Neural cell (in vitro differentiated cells): ENCODE measurements at regions not wholly inside any gene's neighbourhood (a gene's known extent, or its start where the extent isn't known, plus 50 kb on each side); places are given as distances from the start of the nearest gene placed in this dataset.
"Not testable (repeated sequence)": the region's sequence is repeated elsewhere in the genome, so short reads cannot be mapped to it uniquely, and the experiment has no call there.

Source experiments
- CTCF ChIP-seq: fragments of 450-650 bp; IDR thresholded peaks from 2 replicates; pipeline ENCODE4 v1.5.1; 2014; ENCODE audit warnings: antibody characterized with exemption, mild to moderate bottlenecking, moderate library complexity; ENCODE audit not compliant: poor library complexity, severe bottlenecking
- MXI1 ChIP-seq: fragments of 450-650 bp; conservative IDR thresholded peaks from 2 replicates; pipeline ENCODE4 v1.6.1; 2014; ENCODE audit warnings: antibody characterized with exemption, mild to moderate bottlenecking; ENCODE audit not compliant: poor library complexity, severe bottlenecking
- POLR2AphosphoS5 ChIP-seq: IDR thresholded peaks from 2 replicates; pipeline ENCODE4 v1.6.1; 2012
- RAD21 ChIP-seq: fragments of 450-650 bp; conservative IDR thresholded peaks from 2 replicates; pipeline ENCODE4 v1.6.1; 2014; ENCODE audit warnings: antibody characterized with exemption, mild to moderate bottlenecking, moderate library complexity
- SMC3 ChIP-seq: fragments of 450-650 bp; conservative IDR thresholded peaks from 2 replicates; pipeline ENCODE4 v1.6.1; 2014; ENCODE audit warnings: antibody characterized with exemption, mild to moderate bottlenecking, moderate library complexity; ENCODE audit not compliant: poor library complexity

- TF ChIP-seq POLR2AphosphoS5, CTCF, RAD21, MXI1, SMC3: not testable (repeated sequence)
These were observed 84.1 kb downstream of the HSFY1 start for GRCh38 chrY:18630571-18630970.
